OCI-LY3 (cell line): ENCODE measurements at regions not wholly inside any gene's neighbourhood (a gene's known extent, or its start where the extent isn't known, plus 50 kb on each side); places are given as distances from the start of the nearest gene placed in this dataset.

Experiments
- H2AFZ ChIP-seq: fragments of 200-600, 300-600 bp; shearing (Covaris generic); 2 replicates; pipeline ENCODE4 v1.6.0; 2014; ENCODE audit warnings: antibody characterized with exemption, low read depth, low read length
- H3K27ac ChIP-seq: fragments of 200-600, 300-600 bp; sonication (generic); 2 replicates; pipeline ENCODE4 v1.5.1; 2014; ENCODE audit warnings: mild to moderate bottlenecking, low read length, moderate library complexity, mixed read lengths
- H3K27me3 ChIP-seq: fragments of 200-600, 300-600 bp; sonication (generic); 2 replicates; pipeline ENCODE4 v1.6.1; 2014; ENCODE audit warnings: low read depth, low read length, mixed read lengths
- H3K36me3 ChIP-seq: fragments of 200-600, 300-600 bp; sonication (generic); replicated peaks from 2 replicates; pipeline ENCODE3; 2014; ENCODE audit warnings: low read depth, low read length, mixed read lengths
- H3K4me1 ChIP-seq: fragments of 300-600, 200-600 bp; sonication (generic); 2 replicates; pipeline ENCODE4 v1.6.1; 2014; ENCODE audit warnings: low read length, mixed read lengths
- H3K4me2 ChIP-seq: fragments of 200-600, 300-600 bp; sonication (generic); 2 replicates; pipeline ENCODE4 v1.6.1; 2014; ENCODE audit warnings: low read length, mixed read lengths
- H3K4me3 ChIP-seq: fragments of 300-600, 200-600 bp; sonication (generic); 2 replicates; pipeline ENCODE4 v1.5.1; 2014; ENCODE audit warnings: antibody characterized with exemption, mild to moderate bottlenecking, low read length, moderate library complexity
- H3K79me2 ChIP-seq: fragments of 300-600, 200-600 bp; shearing (Covaris generic); 2 replicates; pipeline ENCODE4 v1.6.1; 2014; ENCODE audit warnings: mild to moderate bottlenecking, low read length, mixed read lengths
- H3K9ac ChIP-seq: fragments of 300-600, 200-600 bp; shearing (Covaris generic); 2 replicates; pipeline ENCODE4 v1.6.0; 2014; ENCODE audit warnings: mild to moderate bottlenecking, low read length, moderate library complexity
- H3K9me3 ChIP-seq: fragments of 200-600, 300-600 bp; shearing (Covaris generic); 2 replicates; pipeline ENCODE4 v1.6.1; 2014; ENCODE audit warnings: low read length, mixed read lengths; ENCODE audit not compliant: insufficient read depth
- H4K20me1 ChIP-seq: fragments of 200-600, 300-600 bp; sonication (generic); 2 replicates; pipeline ENCODE4 v1.6.1; 2016; ENCODE audit warnings: low read length, mixed read lengths; ENCODE audit not compliant: insufficient read depth
- EZH2phosphoT487 ChIP-seq: fragments of 200-600 bp; shearing (Covaris generic); IDR thresholded peaks from 2 replicates; pipeline ENCODE4 v1.6.1; 2018; ENCODE audit warnings: antibody characterized with exemption, mixed run types, low read depth
- TF ChIP-seq, protein P1 (sequence below): fragments of 200-600, 300-600 bp; sonication (generic); IDR thresholded peaks from 2 replicates; pipeline ENCODE4 v1.5.1; 2014; ENCODE audit warnings: antibody characterized with exemption, low read length, low read depth

- Histone ChIP-seq H3K4me3 (no peak overlapping the region), H3K4me1 (no peaks in the 10 kb centered on the region), H3K79me2 (no peaks in the 10 kb centered on the region), H3K36me3 (no peaks in the 10 kb centered on the region), H3K27ac (no peak overlapping the region), H3K27me3 (peaks cover 7% of the 10 kb centered on the region; the same call in 1 of the 2 replicates), H3K9ac (no peak overlapping the region), H3K4me2 (no peak overlapping the region), H2AFZ (no peak overlapping the region), H4K20me1 (no peaks in the 10 kb centered on the region), H3K9me3 (no peaks in the 10 kb centered on the region)
- no peak for TF ChIP-seq EZH2phosphoT487
- TF ChIP-seq, protein P1, sequence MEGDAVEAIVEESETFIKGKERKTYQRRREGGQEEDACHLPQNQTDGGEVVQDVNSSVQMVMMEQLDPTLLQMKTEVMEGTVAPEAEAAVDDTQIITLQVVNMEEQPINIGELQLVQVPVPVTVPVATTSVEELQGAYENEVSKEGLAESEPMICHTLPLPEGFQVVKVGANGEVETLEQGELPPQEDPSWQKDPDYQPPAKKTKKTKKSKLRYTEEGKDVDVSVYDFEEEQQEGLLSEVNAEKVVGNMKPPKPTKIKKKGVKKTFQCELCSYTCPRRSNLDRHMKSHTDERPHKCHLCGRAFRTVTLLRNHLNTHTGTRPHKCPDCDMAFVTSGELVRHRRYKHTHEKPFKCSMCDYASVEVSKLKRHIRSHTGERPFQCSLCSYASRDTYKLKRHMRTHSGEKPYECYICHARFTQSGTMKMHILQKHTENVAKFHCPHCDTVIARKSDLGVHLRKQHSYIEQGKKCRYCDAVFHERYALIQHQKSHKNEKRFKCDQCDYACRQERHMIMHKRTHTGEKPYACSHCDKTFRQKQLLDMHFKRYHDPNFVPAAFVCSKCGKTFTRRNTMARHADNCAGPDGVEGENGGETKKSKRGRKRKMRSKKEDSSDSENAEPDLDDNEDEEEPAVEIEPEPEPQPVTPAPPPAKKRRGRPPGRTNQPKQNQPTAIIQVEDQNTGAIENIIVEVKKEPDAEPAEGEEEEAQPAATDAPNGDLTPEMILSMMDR = no peak
Observed at GRCh38 chr13:47679401-47679800, 321.7 kb downstream of the SUCLA2 start.

DNA sequence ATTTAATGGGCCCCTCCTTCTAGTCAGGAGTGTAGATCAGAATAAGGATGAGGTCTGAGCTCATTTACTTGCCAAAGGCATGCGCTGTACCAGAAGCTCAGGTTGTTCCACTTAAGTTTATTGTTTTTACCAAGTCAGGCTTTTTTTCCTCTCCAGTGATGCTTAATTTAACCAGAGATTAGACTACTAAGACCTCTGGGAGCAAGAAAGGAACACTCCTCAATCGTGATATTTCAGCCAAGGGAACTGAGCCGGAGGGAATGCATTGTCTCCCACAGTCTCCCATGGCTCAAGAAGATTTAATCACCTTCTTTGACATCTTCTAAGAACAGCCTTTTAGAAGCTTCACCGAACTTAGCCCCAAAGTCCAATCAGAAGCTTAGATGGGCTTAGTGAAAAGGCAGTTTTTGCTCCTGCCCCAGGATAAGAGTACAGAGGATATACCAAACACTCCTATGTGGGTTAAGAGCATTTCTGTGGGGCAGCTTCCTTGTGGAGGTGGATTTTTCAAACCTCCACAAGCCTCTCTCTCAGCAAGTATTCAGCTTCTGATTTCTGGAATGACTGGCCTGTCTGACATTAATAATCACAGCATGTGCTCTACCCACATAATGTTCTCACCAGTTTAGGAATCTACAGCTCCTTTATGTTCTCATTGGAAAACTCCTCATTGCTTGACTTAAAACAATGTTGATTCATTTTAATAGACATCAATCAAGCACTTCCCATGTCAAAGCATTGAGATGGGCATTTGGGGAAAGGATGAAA, 322.7 kb downstream of the SUCLA2 start:
- no peak overlapping the region for H3K4me2 ChIP-seq
- no peaks in the 10 kb centered on the region for H3K4me1 ChIP-seq
- TF ChIP-seq EZH2phosphoT487 = no peak
- TF ChIP-seq, protein P1 = no peak
- H3K27me3 ChIP-seq = peaks cover 7% of the 10 kb centered on the region; the same call in 1 of the 2 replicates
- H3K79me2 ChIP-seq = no peaks in the 10 kb centered on the region
- no peak overlapping the region for H3K27ac ChIP-seq
- no peak overlapping the region for H3K4me3 ChIP-seq
- no peaks in the 10 kb centered on the region for H3K9me3 ChIP-seq
- no peak overlapping the region for H3K9ac ChIP-seq
- no peaks in the 10 kb centered on the region for H3K36me3 ChIP-seq
- no peak overlapping the region for H2AFZ ChIP-seq
- H4K20me1 ChIP-seq = no peaks in the 10 kb centered on the region

- H3K4me2 ChIP-seq = no peak overlapping the region
- no peak overlapping the region for H3K4me3 ChIP-seq
Observed at GRCh38 chr13:47675871-47676270, 325.2 kb downstream of the SUCLA2 start.

DNA sequence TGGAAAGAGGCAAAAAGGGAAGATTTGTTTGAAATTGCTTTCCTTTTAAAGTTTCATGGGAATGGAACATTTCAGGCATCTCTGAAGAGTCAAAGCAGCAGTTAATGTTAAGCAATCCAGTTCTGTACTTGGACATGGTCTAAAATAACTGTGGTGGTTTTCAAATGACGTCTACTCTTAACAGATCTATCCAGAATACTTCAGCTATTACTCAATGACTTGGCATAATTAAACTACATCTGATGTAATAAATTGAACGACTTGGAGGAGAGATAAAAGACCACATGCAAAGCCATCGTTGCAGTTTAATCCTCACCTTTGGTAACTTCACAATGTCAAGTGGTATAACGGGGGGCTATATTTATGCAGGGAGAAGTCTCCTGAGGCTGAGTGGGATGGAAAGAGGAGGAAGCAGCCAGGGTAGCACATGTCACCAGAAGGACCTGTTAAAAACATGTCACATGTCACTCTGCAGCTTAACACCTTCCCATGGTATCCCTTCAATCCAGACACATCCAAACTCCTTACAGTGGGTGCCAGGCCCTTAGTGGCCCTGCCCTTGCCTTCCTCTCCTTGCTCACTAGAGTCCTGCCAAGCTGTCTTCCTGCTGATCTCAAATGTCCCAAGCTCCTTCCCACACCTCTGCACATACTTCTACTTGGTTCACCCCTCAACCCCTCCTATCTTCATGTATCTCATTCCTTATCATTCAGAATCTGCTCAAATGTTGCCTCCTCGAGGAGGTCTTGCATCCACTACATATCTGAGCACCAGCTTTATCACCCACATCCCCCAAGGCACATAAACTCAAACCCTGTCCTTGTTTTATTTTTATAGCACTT, 327.8 kb downstream of the SUCLA2 start:
- Histone ChIP-seq H2AFZ (no peak overlapping the region), H3K4me2 (no peak overlapping the region), H3K4me3 (no peak overlapping the region)

More at GRCh38 chr13:47675871-47676270, 325.2 kb downstream of the SUCLA2 start:
- Histone ChIP-seq H3K79me2 (no peaks in the 10 kb centered on the region), H3K9ac (no peak overlapping the region), H3K36me3 (no peaks in the 10 kb centered on the region), H3K9me3 (no peaks in the 10 kb centered on the region), H2AFZ (no peak overlapping the region), H4K20me1 (no peaks in the 10 kb centered on the region), H3K27me3 (peaks cover 7% of the 10 kb centered on the region; the same call in 1 of the 2 replicates), H3K4me1 (no peaks in the 10 kb centered on the region), H3K27ac (no peak overlapping the region)
- TF ChIP-seq, protein P1 = no peak

More for the DNA sequence above, 327.8 kb downstream of the SUCLA2 start:
- Histone ChIP-seq H3K27ac (no peak overlapping the region), H3K4me1 (no peaks in the 10 kb centered on the region), H3K9me3 (no peaks in the 10 kb centered on the region), H3K36me3 (no peaks in the 10 kb centered on the region), H3K27me3 (0 out of 2 replicates have a peak, but pooled peaks cover under 1% of the 10 kb centered on the region), H3K9ac (no peak overlapping the region), H3K79me2 (no peaks in the 10 kb centered on the region), H4K20me1 (no peaks in the 10 kb centered on the region)
- TF ChIP-seq EZH2phosphoT487 = no peak
- TF ChIP-seq, protein P1 = no peak
